GM23338 (cell line): ENCODE measurements at regions not wholly inside any gene's neighbourhood (a gene's known extent, or its start where the extent isn't known, plus 50 kb on each side); places are given as distances from the start of the nearest gene placed in this dataset.
"Not testable (repeated sequence)": the region's sequence is repeated elsewhere in the genome, so short reads cannot be mapped to it uniquely, and the experiment has no call there.

Source experiments
- ATAC-seq: fragments of 200-7000 bp; cut with Tn5 transposase; 3 replicates; pipeline ENCODE4 v1.9.1; 2020
- DNase-seq: peaks from one replicate; pipeline ENCODE4 v3.0.0-alpha.2; 2015; ENCODE audit warnings: low spot score
- H2AFZ ChIP-seq: fragments of 200-600 bp; sonication (generic); 2 replicates; pipeline ENCODE4 v1.8.0; 2016; ENCODE audit warnings: antibody characterized with exemption, mild to moderate bottlenecking, moderate library complexity
- H3F3A ChIP-seq: fragments of 200-600 bp; sonication (generic); replicated peaks from 2 replicates; pipeline ENCODE4 v1.8.0; 2017; ENCODE audit warnings: antibody characterized with exemption, mixed run types, low read depth
- H3K27ac ChIP-seq: fragments of 200-600 bp; sonication (generic); 2 replicates; pipeline ENCODE4 v1.6.1; 2016; ENCODE audit warnings: low read depth
- H3K27me3 ChIP-seq: fragments of 200-600 bp; sonication (generic); 2 replicates; pipeline ENCODE4 v1.8.0; 2016; ENCODE audit warnings: mild to moderate bottlenecking, mixed run types, moderate library complexity; ENCODE audit not compliant: insufficient read depth
- H3K36me3 ChIP-seq: fragments of 200-600 bp; sonication (generic); 2 replicates; pipeline ENCODE4 v1.8.0; 2016; ENCODE audit warnings: mild to moderate bottlenecking; ENCODE audit not compliant: insufficient read depth
- H3K4me1 ChIP-seq: fragments of 200-600 bp; sonication (generic); 2 replicates; pipeline ENCODE4 v1.8.0; 2016; ENCODE audit warnings: mild to moderate bottlenecking, moderate library complexity; ENCODE audit not compliant: insufficient read depth
- H3K4me2 ChIP-seq: fragments of 200-600 bp; sonication (generic); 2 replicates; pipeline ENCODE4 v1.7.1; 2017; ENCODE audit warnings: mixed run types
- H3K4me3 ChIP-seq: fragments of 200-600 bp; sonication (generic); 2 replicates; pipeline ENCODE4 v1.6.1; 2016; ENCODE audit warnings: mixed run types
- H3K79me2 ChIP-seq: fragments of 200-600 bp; sonication (generic); replicated peaks from 2 replicates; pipeline ENCODE4 v1.8.0; 2017; ENCODE audit warnings: mild to moderate bottlenecking; ENCODE audit not compliant: insufficient read depth
- H3K9me2 ChIP-seq: fragments of 200-600 bp; sonication (generic); 2 replicates; pipeline ENCODE4 v1.8.0; 2017; ENCODE audit not compliant: insufficient read depth
- H4K20me1 ChIP-seq: fragments of 200-600 bp; sonication (generic); replicated peaks from 2 replicates; pipeline ENCODE4 v1.8.0; 2017; ENCODE audit warnings: mild to moderate bottlenecking; ENCODE audit not compliant: insufficient read depth
- H3K27ac Mint-ChIP-seq: 2 replicates; pipeline ENCODE4 v1.8.0; 2020; ENCODE audit warnings: inconsistent platforms, mild to moderate bottlenecking, moderate library complexity, mixed read lengths
- H3K27me3 Mint-ChIP-seq: 3 replicates; pipeline ENCODE4 v1.8.0; 2022; ENCODE audit warnings: low read depth, mild to moderate bottlenecking, moderate library complexity, mixed read lengths, inconsistent platforms; ENCODE audit not compliant: insufficient read depth, poor library complexity
- H3K36me3 Mint-ChIP-seq: 3 replicates; pipeline ENCODE4 v1.8.0; 2021; ENCODE audit warnings: low read depth, mild to moderate bottlenecking, inconsistent platforms, moderate library complexity, mixed read lengths
- H3K4me1 Mint-ChIP-seq: 3 replicates; pipeline ENCODE4 v1.8.0; 2020; ENCODE audit warnings: mild to moderate bottlenecking, inconsistent platforms, mixed read lengths
- H3K4me3 Mint-ChIP-seq: 3 replicates; pipeline ENCODE4 v1.8.0; 2021; ENCODE audit warnings: moderate library complexity, mild to moderate bottlenecking, inconsistent platforms, mixed read lengths
- H3K9me3 Mint-ChIP-seq: 3 replicates; pipeline ENCODE4 v1.8.0; 2020; ENCODE audit warnings: moderate library complexity, mild to moderate bottlenecking, inconsistent platforms, mixed read lengths
- EZH2 ChIP-seq: fragments of 200-600 bp; sonication (generic); IDR thresholded peaks from one replicate; pipeline ENCODE4 v1.8.0; 2017; ENCODE audit warnings: antibody characterized with exemption, mild to moderate bottlenecking, low read depth; ENCODE audit not compliant: unreplicated experiment
- ZNF114 ChIP-seq: fragments of 250-450 bp; sonication (Bioruptor Pico); IDR thresholded peaks from 2 replicates; pipeline ENCODE4 v1.5.0; 2020; ENCODE audit warnings: mild to moderate bottlenecking, moderate library complexity
- TF ChIP-seq, protein P1 (sequence below): IDR thresholded peaks from one replicate; pipeline ENCODE4 v1.6.1; 2018; ENCODE audit warnings: antibody characterized with exemption; ENCODE audit not compliant: unreplicated experiment
- TF ChIP-seq, protein P2 (sequence below): IDR thresholded peaks from 2 replicates; pipeline ENCODE4 v1.6.1; 2016; ENCODE audit warnings: antibody characterized with exemption
- TF ChIP-seq, protein P3 (sequence below), 2 experiments: fragments of 200-600 bp in 1 of 2; sonication (generic) in 1 of 2; conservative IDR thresholded peaks; 2 replicates each; pipeline versions ENCODE4 v1.5.1 to v1.6.1; 2016 to 2017; ENCODE audit warnings: antibody characterized with exemption in 2 of 2, low read depth in 2 of 2, mild to moderate bottlenecking in 2 of 2, moderate library complexity in 1 of 2

DNA sequence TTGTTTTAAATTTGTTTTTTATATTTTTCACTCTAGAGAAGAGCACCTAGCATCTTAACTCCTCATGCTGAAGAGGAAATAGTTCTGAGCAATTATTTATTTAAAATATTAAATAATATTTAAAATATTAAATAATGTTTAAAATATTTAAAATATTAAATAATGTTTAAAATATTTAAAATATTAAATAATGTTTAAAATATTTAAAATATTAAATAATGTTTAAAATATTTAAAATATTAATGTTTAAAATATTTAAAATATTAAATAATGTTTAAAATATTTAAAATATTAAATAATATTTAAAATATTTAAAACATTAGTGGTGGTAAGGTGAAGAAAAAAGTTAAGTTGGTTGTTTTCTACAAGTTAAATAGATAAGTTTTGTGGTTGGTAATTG is 147.6 kb upstream of the FERMT1 start:
- not testable (repeated sequence) for H3K4me2 ChIP-seq, H3K4me3 ChIP-seq, DNase-seq, H2AFZ ChIP-seq, H3K27me3 ChIP-seq, H3K4me1 ChIP-seq, H3K27ac Mint-ChIP-seq, H3K27me3 Mint-ChIP-seq, H3K4me1 Mint-ChIP-seq, H3K36me3 ChIP-seq, ATAC-seq, H3K4me3 Mint-ChIP-seq, H4K20me1 ChIP-seq, H3F3A ChIP-seq, H3K36me3 Mint-ChIP-seq, H3K9me3 Mint-ChIP-seq, H3K9me2 ChIP-seq, H3K27ac ChIP-seq, H3K79me2 ChIP-seq

DNA sequence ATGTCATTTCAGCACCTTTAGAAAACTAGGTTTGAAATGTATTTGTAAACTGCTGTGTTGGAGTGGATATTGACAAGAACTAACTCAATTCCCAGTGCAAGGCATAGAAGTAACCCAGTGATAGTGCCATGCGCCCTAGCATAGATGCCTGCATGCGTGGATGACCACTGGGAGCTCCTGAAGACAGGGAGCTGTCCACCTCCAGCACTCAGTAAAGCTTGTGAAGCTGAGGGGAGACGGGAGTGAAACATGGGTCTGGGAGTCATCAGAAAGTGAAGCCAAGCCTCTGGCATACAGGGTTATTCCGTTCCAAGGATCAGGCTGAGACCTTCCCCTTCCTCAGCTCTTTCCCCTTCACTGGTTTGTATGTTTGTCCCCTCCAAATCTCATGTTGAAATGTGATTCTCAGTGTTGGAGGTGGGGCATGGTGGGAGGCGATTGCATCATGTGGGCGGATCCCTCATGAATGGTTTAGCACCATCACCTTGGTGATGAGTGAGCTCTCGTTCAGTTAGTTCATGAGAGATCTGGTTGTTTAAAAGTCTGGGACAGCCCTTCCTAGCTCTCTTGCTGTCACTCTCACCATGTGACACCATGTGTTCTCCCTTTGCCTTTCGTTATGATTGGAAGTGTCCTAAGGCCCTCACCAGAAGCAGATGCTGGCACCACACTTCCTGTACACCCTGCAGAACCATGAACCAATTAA is 146.5 kb upstream of the FERMT1 start:
- Histone ChIP-seq H3K4me3 (no peak overlapping the region), H3K4me2 (no peak overlapping the region), H3K4me1 (no peaks in the 10 kb centered on the region), H2AFZ (peak overlapping the region; percentile 78), H3K79me2 (no peaks in the 10 kb centered on the region), H3K36me3 (no peaks in the 10 kb centered on the region), H4K20me1 (no peaks in the 10 kb centered on the region), H3F3A (no peaks in the 10 kb centered on the region), H3K27me3 (no peaks in the 10 kb centered on the region), H3K27ac (no peak overlapping the region), H3K9me2 (peaks cover 7% of the 10 kb centered on the region)
- H3K27ac Mint-ChIP-seq, result peak overlapping the region; percentile 38
- H3K27me3 Mint-ChIP-seq, result peaks cover 2% of the 10 kb centered on the region
- ATAC-seq, result peak; percentile 54
- no peaks in the 10 kb centered on the region for H3K9me3 Mint-ChIP-seq
- H3K4me3 Mint-ChIP-seq, result no peak overlapping the region
- peaks cover 6% of the 10 kb centered on the region for H3K4me1 Mint-ChIP-seq
- TF ChIP-seq, protein P1, sequence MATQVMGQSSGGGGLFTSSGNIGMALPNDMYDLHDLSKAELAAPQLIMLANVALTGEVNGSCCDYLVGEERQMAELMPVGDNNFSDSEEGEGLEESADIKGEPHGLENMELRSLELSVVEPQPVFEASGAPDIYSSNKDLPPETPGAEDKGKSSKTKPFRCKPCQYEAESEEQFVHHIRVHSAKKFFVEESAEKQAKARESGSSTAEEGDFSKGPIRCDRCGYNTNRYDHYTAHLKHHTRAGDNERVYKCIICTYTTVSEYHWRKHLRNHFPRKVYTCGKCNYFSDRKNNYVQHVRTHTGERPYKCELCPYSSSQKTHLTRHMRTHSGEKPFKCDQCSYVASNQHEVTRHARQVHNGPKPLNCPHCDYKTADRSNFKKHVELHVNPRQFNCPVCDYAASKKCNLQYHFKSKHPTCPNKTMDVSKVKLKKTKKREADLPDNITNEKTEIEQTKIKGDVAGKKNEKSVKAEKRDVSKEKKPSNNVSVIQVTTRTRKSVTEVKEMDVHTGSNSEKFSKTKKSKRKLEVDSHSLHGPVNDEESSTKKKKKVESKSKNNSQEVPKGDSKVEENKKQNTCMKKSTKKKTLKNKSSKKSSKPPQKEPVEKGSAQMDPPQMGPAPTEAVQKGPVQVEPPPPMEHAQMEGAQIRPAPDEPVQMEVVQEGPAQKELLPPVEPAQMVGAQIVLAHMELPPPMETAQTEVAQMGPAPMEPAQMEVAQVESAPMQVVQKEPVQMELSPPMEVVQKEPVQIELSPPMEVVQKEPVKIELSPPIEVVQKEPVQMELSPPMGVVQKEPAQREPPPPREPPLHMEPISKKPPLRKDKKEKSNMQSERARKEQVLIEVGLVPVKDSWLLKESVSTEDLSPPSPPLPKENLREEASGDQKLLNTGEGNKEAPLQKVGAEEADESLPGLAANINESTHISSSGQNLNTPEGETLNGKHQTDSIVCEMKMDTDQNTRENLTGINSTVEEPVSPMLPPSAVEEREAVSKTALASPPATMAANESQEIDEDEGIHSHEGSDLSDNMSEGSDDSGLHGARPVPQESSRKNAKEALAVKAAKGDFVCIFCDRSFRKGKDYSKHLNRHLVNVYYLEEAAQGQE, result peak; percentile 61
- TF ChIP-seq, protein P2, sequence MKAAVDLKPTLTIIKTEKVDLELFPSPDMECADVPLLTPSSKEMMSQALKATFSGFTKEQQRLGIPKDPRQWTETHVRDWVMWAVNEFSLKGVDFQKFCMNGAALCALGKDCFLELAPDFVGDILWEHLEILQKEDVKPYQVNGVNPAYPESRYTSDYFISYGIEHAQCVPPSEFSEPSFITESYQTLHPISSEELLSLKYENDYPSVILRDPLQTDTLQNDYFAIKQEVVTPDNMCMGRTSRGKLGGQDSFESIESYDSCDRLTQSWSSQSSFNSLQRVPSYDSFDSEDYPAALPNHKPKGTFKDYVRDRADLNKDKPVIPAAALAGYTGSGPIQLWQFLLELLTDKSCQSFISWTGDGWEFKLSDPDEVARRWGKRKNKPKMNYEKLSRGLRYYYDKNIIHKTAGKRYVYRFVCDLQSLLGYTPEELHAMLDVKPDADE, result no peak
- peak; percentile 30 for DNase-seq
- H3K36me3 Mint-ChIP-seq, result no peaks in the 10 kb centered on the region

DNA sequence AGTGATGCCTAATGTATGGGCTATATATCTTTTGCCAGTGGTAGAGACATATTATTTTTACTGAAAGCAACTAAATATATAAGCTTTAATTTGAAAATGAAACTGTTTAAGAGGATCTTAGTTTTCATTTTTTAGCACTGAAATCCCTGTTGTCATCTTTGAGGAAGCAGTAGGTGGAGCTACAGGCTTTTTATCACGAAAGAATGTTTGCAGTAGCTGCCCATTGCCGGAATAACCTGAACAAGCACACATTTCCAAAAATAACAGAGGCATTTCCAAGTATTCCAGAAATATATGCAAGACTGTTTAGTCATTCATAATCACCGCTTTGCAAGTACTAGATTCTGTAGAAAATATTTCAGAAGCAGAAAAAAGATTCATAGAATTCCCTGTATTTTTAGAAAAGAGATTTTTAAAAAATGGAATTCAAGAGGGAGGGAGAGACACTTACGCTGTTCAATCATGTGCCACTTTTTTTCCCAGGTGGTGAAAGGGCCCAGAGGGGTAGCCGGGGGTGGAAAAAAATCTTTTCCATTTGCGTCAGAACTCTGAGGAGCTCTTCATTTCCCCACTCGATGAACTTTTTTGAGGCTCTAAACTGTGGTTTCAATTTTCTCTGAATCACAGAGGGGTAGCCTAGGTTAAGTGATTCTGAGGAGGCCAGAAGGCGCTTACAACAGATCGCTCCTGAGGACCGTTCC is 142.5 kb upstream of the FERMT1 start:
- no peaks in the 10 kb centered on the region for H3K4me1 ChIP-seq
- no peaks in the 10 kb centered on the region for H3K79me2 ChIP-seq
- no peaks in the 10 kb centered on the region for H3F3A ChIP-seq
- Mint-ChIP-seq H3K4me1 (peaks cover 6% of the 10 kb centered on the region), H3K27me3 (peaks cover 2% of the 10 kb centered on the region), H3K36me3 (no peaks in the 10 kb centered on the region), H3K4me3 (no peak overlapping the region), H3K27ac (no peak overlapping the region), H3K9me3 (no peaks in the 10 kb centered on the region)
- H3K27me3 ChIP-seq, result no peaks in the 10 kb centered on the region
- peak; percentile 40; the same call in 2 of the 3 replicates for ATAC-seq
- peak; percentile 61 for DNase-seq
- TF ChIP-seq ZNF114 (CRISPR knock-in tag) (no peak), EZH2 (no peak)
- TF ChIP-seq, protein P3, sequence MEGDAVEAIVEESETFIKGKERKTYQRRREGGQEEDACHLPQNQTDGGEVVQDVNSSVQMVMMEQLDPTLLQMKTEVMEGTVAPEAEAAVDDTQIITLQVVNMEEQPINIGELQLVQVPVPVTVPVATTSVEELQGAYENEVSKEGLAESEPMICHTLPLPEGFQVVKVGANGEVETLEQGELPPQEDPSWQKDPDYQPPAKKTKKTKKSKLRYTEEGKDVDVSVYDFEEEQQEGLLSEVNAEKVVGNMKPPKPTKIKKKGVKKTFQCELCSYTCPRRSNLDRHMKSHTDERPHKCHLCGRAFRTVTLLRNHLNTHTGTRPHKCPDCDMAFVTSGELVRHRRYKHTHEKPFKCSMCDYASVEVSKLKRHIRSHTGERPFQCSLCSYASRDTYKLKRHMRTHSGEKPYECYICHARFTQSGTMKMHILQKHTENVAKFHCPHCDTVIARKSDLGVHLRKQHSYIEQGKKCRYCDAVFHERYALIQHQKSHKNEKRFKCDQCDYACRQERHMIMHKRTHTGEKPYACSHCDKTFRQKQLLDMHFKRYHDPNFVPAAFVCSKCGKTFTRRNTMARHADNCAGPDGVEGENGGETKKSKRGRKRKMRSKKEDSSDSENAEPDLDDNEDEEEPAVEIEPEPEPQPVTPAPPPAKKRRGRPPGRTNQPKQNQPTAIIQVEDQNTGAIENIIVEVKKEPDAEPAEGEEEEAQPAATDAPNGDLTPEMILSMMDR (conservative IDR thresholded peaks at IDR 0.05; ENCODE audit: low read depth in 2 of 2), result peak; percentile 69 to 77
- H3K4me2 ChIP-seq, result no peak overlapping the region
- H3K9me2 ChIP-seq, result no peaks in the 10 kb centered on the region; the same call in 1 of the 2 replicates
- H3K4me3 ChIP-seq, result no peak overlapping the region
- H3K27ac ChIP-seq, result no peak overlapping the region
- no peaks in the 10 kb centered on the region for H3K36me3 ChIP-seq
- no peaks in the 10 kb centered on the region for H4K20me1 ChIP-seq
- H2AFZ ChIP-seq, result no peak overlapping the region
